Trophoblast cell (in vitro differentiated cells and primary cell): ENCODE measurements at regions not wholly inside any gene's neighbourhood (a gene's known extent, or its start where the extent isn't known, plus 50 kb on each side); places are given as distances from the start of the nearest gene placed in this dataset.

Experiments
- DNase-seq, 2 donors: peaks; one replicate each; pipeline ENCODE4 v3.0.0-alpha.2; 2016
- H2AFZ ChIP-seq: 2 replicates; pipeline ENCODE4 v1.6.1; 2013; ENCODE audit warnings: low read length, moderate library complexity, mild to moderate bottlenecking; ENCODE audit not compliant: insufficient read depth, poor library complexity
- H2AK5ac ChIP-seq: 2 replicates; pipeline ENCODE4 v1.6.1; 2013; ENCODE audit warnings: mild to moderate bottlenecking, low read length
- H2BK120ac ChIP-seq: 2 replicates; pipeline ENCODE4 v1.6.1; 2013; ENCODE audit warnings: low read length, mild to moderate bottlenecking, moderate library complexity; ENCODE audit not compliant: insufficient read depth, poor library complexity
- H2BK12ac ChIP-seq: 2 replicates; pipeline ENCODE4 v1.6.1; 2013; ENCODE audit warnings: mild to moderate bottlenecking, low read length, moderate library complexity
- H2BK5ac ChIP-seq: 2 replicates; pipeline ENCODE4 v1.6.1; 2013; ENCODE audit warnings: low read length, low read depth, moderate library complexity, mild to moderate bottlenecking; ENCODE audit not compliant: poor library complexity
- H3K14ac ChIP-seq: 2 replicates; pipeline ENCODE4 v1.6.1; 2013; ENCODE audit warnings: mild to moderate bottlenecking, low read length
- H3K18ac ChIP-seq: 2 replicates; pipeline ENCODE4 v1.6.1; 2013; ENCODE audit warnings: mild to moderate bottlenecking, low read length
- H3K23ac ChIP-seq: 2 replicates; pipeline ENCODE4 v1.6.1; 2013; ENCODE audit warnings: low read length
- H3K27ac ChIP-seq: 2 replicates; pipeline ENCODE4 v1.5.1; 2013; ENCODE audit warnings: low read depth, mild to moderate bottlenecking, inconsistent platforms, low read length, moderate library complexity
- H3K27me3 ChIP-seq: 2 replicates; pipeline ENCODE4 v1.6.1; 2013; ENCODE audit warnings: inconsistent platforms, mild to moderate bottlenecking, low read length, moderate library complexity; ENCODE audit not compliant: insufficient read depth
- H3K36me3 ChIP-seq, 2 experiments: 1 replicate in 1 of 2; 2 replicates in 1 of 2; pipeline ENCODE4 v1.6.1; 2013; ENCODE audit warnings: low read length in 2 of 2, mild to moderate bottlenecking in 2 of 2, moderate library complexity in 1 of 2; ENCODE audit not compliant: insufficient read depth in 2 of 2, control insufficient read depth in 1 of 2
- H3K4ac ChIP-seq: 2 replicates; pipeline ENCODE4 v1.6.1; 2013; ENCODE audit warnings: low read depth, mild to moderate bottlenecking, low read length, moderate library complexity
- H3K4me1 ChIP-seq, 2 experiments: 1 replicate in 1 of 2; 2 replicates in 1 of 2; pipeline ENCODE4 v1.6.1; 2013; ENCODE audit warnings: low read length in 2 of 2, mild to moderate bottlenecking in 2 of 2, moderate library complexity in 1 of 2; ENCODE audit not compliant: insufficient read depth in 2 of 2, control insufficient read depth in 1 of 2
- H3K4me2 ChIP-seq: 2 replicates; pipeline ENCODE4 v1.6.1; 2013; ENCODE audit warnings: inconsistent platforms, mild to moderate bottlenecking, low read length, moderate library complexity
- H3K4me3 ChIP-seq: 2 replicates; pipeline ENCODE4 v1.5.1; 2013; ENCODE audit warnings: mild to moderate bottlenecking, low read depth, low read length, inconsistent platforms
- H3K79me1 ChIP-seq: one replicate; pipeline ENCODE4 v1.6.1; 2013; ENCODE audit warnings: low read length
- H3K79me2 ChIP-seq: 2 replicates; pipeline ENCODE4 v1.6.1; 2013; ENCODE audit warnings: low read length, mild to moderate bottlenecking; ENCODE audit not compliant: control insufficient read depth, insufficient read depth, poor library complexity
- H3K9ac ChIP-seq: 2 replicates; pipeline ENCODE4 v1.6.1; 2013; ENCODE audit warnings: mild to moderate bottlenecking, low read length
- H3K9me3 ChIP-seq: 2 replicates; pipeline ENCODE4 v1.6.1; 2013; ENCODE audit warnings: low read depth, mild to moderate bottlenecking, control low read depth, inconsistent platforms, low read length; ENCODE audit not compliant: insufficient read depth
- H4K12ac ChIP-seq: 2 replicates; pipeline ENCODE4 v1.6.1; 2013; ENCODE audit warnings: low read depth, mild to moderate bottlenecking, low read length, moderate library complexity
- H4K8ac ChIP-seq: 2 replicates; pipeline ENCODE4 v1.6.1; 2013; ENCODE audit warnings: low read depth, mild to moderate bottlenecking, low read length, moderate library complexity
- H4K91ac ChIP-seq: one replicate; pipeline ENCODE4 v1.6.1; 2013; ENCODE audit warnings: low read depth, mild to moderate bottlenecking, low read length, moderate library complexity
- WGBS: extraction: QIAGEN DNeasy Blood & Tissue Kit; methylation state at CpG from one replicate; pipeline ENCODE4 v1.1.7; 2013; ENCODE audit warnings: missing lambda C conversion rate; ENCODE audit not compliant: insufficient read length, insufficient coverage; ENCODE audit errors: extremely low coverage; 5-methylcytosine and 5-hydroxymethylcytosine counted together

GRCh38 chr3:30083315-30083714, 523.1 kb upstream of the TGFBR2 start:
- Histone ChIP-seq H3K9ac (no peak overlapping the region), H3K4me1 (no peaks in the 10 kb centered on the region), H3K14ac (no peak overlapping the region), H2BK12ac (no peak overlapping the region), H2BK120ac (no peak overlapping the region), H3K79me1 (no peaks in the 10 kb centered on the region), H3K23ac (no peak overlapping the region), H4K8ac (no peak overlapping the region), H4K91ac (no peak overlapping the region), H3K79me2 (no peaks in the 10 kb centered on the region), H3K36me3 (no peaks in the 10 kb centered on the region), H3K18ac (no peak overlapping the region), H3K4ac (no peak overlapping the region), H2AK5ac (no peak overlapping the region), H3K9me3 (no peaks in the 10 kb centered on the region), H3K27ac (no peak overlapping the region), H2BK5ac (no peak overlapping the region), H3K4me2 (no peak overlapping the region), H2AFZ (no peak overlapping the region), H4K12ac (no peak overlapping the region), H3K4me3 (no peak overlapping the region), H3K27me3 (no peaks in the 10 kb centered on the region)
- WGBS = no CpG with 5 or more reads among the region's 4 CpGs
- peak; percentile 32 to 46 for DNase-seq

- no peak overlapping the region for H4K91ac ChIP-seq
- no CpG with 5 or more reads among the region's 5 CpGs for WGBS
- H3K4ac ChIP-seq = no peak overlapping the region
- no peak overlapping the region for H3K23ac ChIP-seq
- no peak overlapping the region for H3K18ac ChIP-seq
- no peaks in the 10 kb centered on the region for H3K36me3 ChIP-seq
- no peak overlapping the region for H2AK5ac ChIP-seq
- no peaks in the 10 kb centered on the region for H3K79me2 ChIP-seq
- H4K8ac ChIP-seq = no peak overlapping the region
- no peak overlapping the region for H2BK5ac ChIP-seq
- no peak for DNase-seq
- no peaks in the 10 kb centered on the region for H3K4me1 ChIP-seq
- H4K12ac ChIP-seq = no peak overlapping the region
- H2AFZ ChIP-seq = no peak overlapping the region
- H3K9me3 ChIP-seq = no peaks in the 10 kb centered on the region
- no peak overlapping the region for H3K4me3 ChIP-seq
- H3K27me3 ChIP-seq = no peaks in the 10 kb centered on the region
- H3K4me2 ChIP-seq = no peak overlapping the region
- no peaks in the 10 kb centered on the region for H3K79me1 ChIP-seq
- no peak overlapping the region for H2BK12ac ChIP-seq
- no peak overlapping the region for H3K9ac ChIP-seq
- H3K27ac ChIP-seq = no peak overlapping the region
- no peak overlapping the region for H2BK120ac ChIP-seq
- no peak overlapping the region for H3K14ac ChIP-seq
Observed at GRCh38 chr3:30084316-30084715, 522.1 kb upstream of the TGFBR2 start.

GRCh38 chr3:30084971-30085403, 521.4 kb upstream of the TGFBR2 start:
- no peak overlapping the region for H2BK12ac ChIP-seq
- H3K27ac ChIP-seq = no peak overlapping the region
- no peaks in the 10 kb centered on the region for H3K4me1 ChIP-seq
- H2AFZ ChIP-seq = no peak overlapping the region
- H3K9me3 ChIP-seq = no peaks in the 10 kb centered on the region
- no peaks in the 10 kb centered on the region for H3K36me3 ChIP-seq
- H3K23ac ChIP-seq = no peak overlapping the region
- H4K12ac ChIP-seq = no peak overlapping the region
- H2BK5ac ChIP-seq = no peak overlapping the region
- no peak overlapping the region for H3K4me3 ChIP-seq
- no peak overlapping the region for H3K14ac ChIP-seq
- H4K91ac ChIP-seq = no peak overlapping the region
- H3K79me2 ChIP-seq = no peaks in the 10 kb centered on the region
- H2BK120ac ChIP-seq = no peak overlapping the region
- no peaks in the 10 kb centered on the region for H3K27me3 ChIP-seq
- no peaks in the 10 kb centered on the region for H3K79me1 ChIP-seq
- H3K18ac ChIP-seq = no peak overlapping the region
- no peak overlapping the region for H3K4me2 ChIP-seq
- H3K4ac ChIP-seq = no peak overlapping the region
- no peak overlapping the region for H4K8ac ChIP-seq
- no peak overlapping the region for H3K9ac ChIP-seq
- no CpG with 5 or more reads among the region's 3 CpGs for WGBS
- no peak overlapping the region for H2AK5ac ChIP-seq
- DNase-seq = no peak

GRCh38 chr3:30085486-30085885, 520.9 kb upstream of the TGFBR2 start:
- no CpG with 5 or more reads among the region's 1 CpG for WGBS
- Histone ChIP-seq H3K36me3 (no peaks in the 10 kb centered on the region), H3K27me3 (no peaks in the 10 kb centered on the region), H2AK5ac (no peak overlapping the region), H2AFZ (no peak overlapping the region), H3K23ac (no peak overlapping the region), H3K9me3 (no peaks in the 10 kb centered on the region), H3K79me2 (no peaks in the 10 kb centered on the region), H2BK12ac (no peak overlapping the region), H3K79me1 (no peaks in the 10 kb centered on the region), H2BK5ac (no peak overlapping the region), H3K18ac (no peak overlapping the region), H3K27ac (no peak overlapping the region), H4K12ac (no peak overlapping the region), H3K4me3 (no peak overlapping the region), H3K4ac (no peak overlapping the region), H4K8ac (no peak overlapping the region), H3K9ac (no peak overlapping the region), H3K4me2 (no peak overlapping the region), H2BK120ac (no peak overlapping the region), H3K14ac (no peak overlapping the region), H4K91ac (no peak overlapping the region), H3K4me1 (no peaks in the 10 kb centered on the region)
- no peak for DNase-seq
